ENCODE measurements at regions not wholly inside any gene's neighbourhood (a gene's known extent, or its start where the extent isn't known, plus 50 kb on each side); places are given as distances from the start of the nearest gene placed in this dataset.
"Not testable (repeated sequence)": the region's sequence is repeated elsewhere in the genome, so short reads cannot be mapped to it uniquely, and the experiment has no call there.

- H3K9me3 Mint-ChIP-seq (ENCODE audit: unreplicated experiment); H3K4me1 Mint-ChIP-seq (ENCODE audit: unreplicated experiment); H3K27me3 Mint-ChIP-seq (ENCODE audit: unreplicated experiment); H3K4me3 Mint-ChIP-seq (ENCODE audit: unreplicated experiment); H3K36me3 Mint-ChIP-seq (ENCODE audit: unreplicated experiment); H3K27ac Mint-ChIP-seq (ENCODE audit: unreplicated experiment); DNase-seq (ENCODE audit: extremely low spot score, unreplicated experiment): not testable (repeated sequence)
Observed at GRCh38 chr1:143905214-143906179, 66.3 kb downstream of the FAM72C start.

- not testable (repeated sequence) for H3K4me3 Mint-ChIP-seq (ENCODE audit: unreplicated experiment); H3K27me3 Mint-ChIP-seq (ENCODE audit: unreplicated experiment); H3K27ac Mint-ChIP-seq (ENCODE audit: unreplicated experiment); H3K4me1 Mint-ChIP-seq (ENCODE audit: unreplicated experiment); H3K9me3 Mint-ChIP-seq (ENCODE audit: unreplicated experiment); H3K36me3 Mint-ChIP-seq (ENCODE audit: unreplicated experiment); DNase-seq (ENCODE audit: extremely low spot score, unreplicated experiment)
Observed at GRCh38 chr1:143904622-143904979, 67.2 kb downstream of the FAM72C start.

- H3K27ac Mint-ChIP-seq (ENCODE audit: unreplicated experiment); H3K4me1 Mint-ChIP-seq (ENCODE audit: unreplicated experiment); H3K9me3 Mint-ChIP-seq (ENCODE audit: unreplicated experiment); H3K36me3 Mint-ChIP-seq (ENCODE audit: unreplicated experiment); H3K4me3 Mint-ChIP-seq (ENCODE audit: unreplicated experiment); DNase-seq (ENCODE audit: extremely low spot score, unreplicated experiment); H3K27me3 Mint-ChIP-seq (ENCODE audit: unreplicated experiment): not testable (repeated sequence)
Observed at GRCh38 chr1:143903899-143904621, 67.7 kb downstream of the FAM72C start.

- not testable (repeated sequence) for H3K36me3 Mint-ChIP-seq (ENCODE audit: unreplicated experiment); H3K27me3 Mint-ChIP-seq (ENCODE audit: unreplicated experiment); H3K4me3 Mint-ChIP-seq (ENCODE audit: unreplicated experiment); DNase-seq (ENCODE audit: extremely low spot score, unreplicated experiment); H3K4me1 Mint-ChIP-seq (ENCODE audit: unreplicated experiment); H3K9me3 Mint-ChIP-seq (ENCODE audit: unreplicated experiment); H3K27ac Mint-ChIP-seq (ENCODE audit: unreplicated experiment)
Observed at GRCh38 chr1:143896377-143896776, 75.4 kb downstream of the FAM72C start.

GRCh38 chr1:143884932-143885574 lies 86.7 kb downstream of the FAM72C start:
- H3K4me3 Mint-ChIP-seq (ENCODE audit: unreplicated experiment); H3K27ac Mint-ChIP-seq (ENCODE audit: unreplicated experiment): not testable (repeated sequence)

GRCh38 chr1:143884532-143884931 lies 87.3 kb downstream of the FAM72C start:
- peak; percentile 48 for TF ChIP-seq CTCF (IDR thresholded peaks at IDR 0.05)
- H3K4me1 Mint-ChIP-seq (ENCODE audit: unreplicated experiment); H3K9me3 Mint-ChIP-seq (ENCODE audit: unreplicated experiment); H3K27ac Mint-ChIP-seq (ENCODE audit: unreplicated experiment); H3K27me3 Mint-ChIP-seq (ENCODE audit: unreplicated experiment); H3K36me3 Mint-ChIP-seq (ENCODE audit: unreplicated experiment): not testable (repeated sequence)
- peak overlapping the region; percentile 64 for H3K4me3 Mint-ChIP-seq (ENCODE audit: unreplicated experiment)
- peak; percentile 85 for DNase-seq (ENCODE audit: extremely low spot score, unreplicated experiment)

More at GRCh38 chr1:143884932-143885574, 86.7 kb downstream of the FAM72C start:
- peak; percentile 91 for DNase-seq (ENCODE audit: extremely low spot score, unreplicated experiment)
- H3K9me3 Mint-ChIP-seq (ENCODE audit: unreplicated experiment); H3K4me1 Mint-ChIP-seq (ENCODE audit: unreplicated experiment); H3K27me3 Mint-ChIP-seq (ENCODE audit: unreplicated experiment); H3K36me3 Mint-ChIP-seq (ENCODE audit: unreplicated experiment): not testable (repeated sequence)
- TF ChIP-seq CTCF (IDR thresholded peaks at IDR 0.05): peak; percentile 48

GRCh38 chr1:143879757-143880536 lies 91.8 kb downstream of the FAM72C start:
- DNase-seq (ENCODE audit: extremely low spot score, unreplicated experiment); H3K36me3 Mint-ChIP-seq (ENCODE audit: unreplicated experiment); H3K4me3 Mint-ChIP-seq (ENCODE audit: unreplicated experiment); H3K9me3 Mint-ChIP-seq (ENCODE audit: unreplicated experiment); H3K4me1 Mint-ChIP-seq (ENCODE audit: unreplicated experiment); H3K27ac Mint-ChIP-seq (ENCODE audit: unreplicated experiment); H3K27me3 Mint-ChIP-seq (ENCODE audit: unreplicated experiment): not testable (repeated sequence)

GRCh38 chr1:143875947-143876346 lies 95.8 kb downstream of the FAM72C start:
- H3K9me3 Mint-ChIP-seq (ENCODE audit: unreplicated experiment); DNase-seq (ENCODE audit: extremely low spot score, unreplicated experiment); H3K36me3 Mint-ChIP-seq (ENCODE audit: unreplicated experiment); H3K4me1 Mint-ChIP-seq (ENCODE audit: unreplicated experiment); H3K4me3 Mint-ChIP-seq (ENCODE audit: unreplicated experiment); H3K27ac Mint-ChIP-seq (ENCODE audit: unreplicated experiment); H3K27me3 Mint-ChIP-seq (ENCODE audit: unreplicated experiment): not testable (repeated sequence)

GRCh38 chr1:143874625-143875024 lies 97.2 kb downstream of the FAM72C start:
- H3K9me3 Mint-ChIP-seq (ENCODE audit: unreplicated experiment); H3K36me3 Mint-ChIP-seq (ENCODE audit: unreplicated experiment); H3K4me1 Mint-ChIP-seq (ENCODE audit: unreplicated experiment); H3K27me3 Mint-ChIP-seq (ENCODE audit: unreplicated experiment); H3K27ac Mint-ChIP-seq (ENCODE audit: unreplicated experiment); H3K4me3 Mint-ChIP-seq (ENCODE audit: unreplicated experiment); DNase-seq (ENCODE audit: extremely low spot score, unreplicated experiment): not testable (repeated sequence)
